Activated CD4-positive, CD25-positive, alpha-beta regulatory T cell treated with anti-CD3 and anti-CD28 coated beads, Interleukin-2, amount 50 U/mL, for 24 hours (primary cell): ENCODE measurements at regions not wholly inside any gene's neighbourhood (a gene's known extent, or its start where the extent isn't known, plus 50 kb on each side); places are given as distances from the start of the nearest gene placed in this dataset.

Experiments
- ATAC-seq, 2 donors: fragments of 150-1000 bp; cut with Tn5 transposase; one replicate each; pipeline ENCODE4 v1.10.0; 2021; ENCODE audit warnings: mild to moderate bottlenecking in 1 of 2, moderate library complexity in 1 of 2

GRCh38 chr13:84243340-84243739, 361.1 kb upstream of the SLITRK1 start:
- ATAC-seq, result no peak

- no peak for ATAC-seq
Observed at GRCh38 chr13:84239032-84239431, 356.8 kb upstream of the SLITRK1 start.

- no peak for ATAC-seq
Observed at GRCh38 chr13:84238381-84238780, 356.1 kb upstream of the SLITRK1 start.

- ATAC-seq, result no peak
Observed at GRCh38 chr13:84237143-84237542, 354.9 kb upstream of the SLITRK1 start.

- no peak for ATAC-seq
Observed at GRCh38 chr13:84234416-84234815, 352.1 kb upstream of the SLITRK1 start.

GRCh38 chr13:84230568-84230967, 348.3 kb upstream of the SLITRK1 start:
- no peak for ATAC-seq

- ATAC-seq, result no peak
Observed at GRCh38 chr13:84211048-84211447, 328.8 kb upstream of the SLITRK1 start.

- ATAC-seq, result no peak
Observed at GRCh38 chr13:84208246-84208910, 326.1 kb upstream of the SLITRK1 start.

GRCh38 chr13:84207509-84207908, 325.2 kb upstream of the SLITRK1 start:
- no peak for ATAC-seq

- peak in 1 of 2 donors; percentile 76 for ATAC-seq
Observed at GRCh38 chr13:84200971-84201370, 318.7 kb upstream of the SLITRK1 start.

GRCh38 chr13:84192125-84192524, 309.9 kb upstream of the SLITRK1 start:
- no peak for ATAC-seq

GRCh38 chr13:84191139-84191538, 308.9 kb upstream of the SLITRK1 start:
- ATAC-seq, result no peak

GRCh38 chr13:84187626-84188025, 305.4 kb upstream of the SLITRK1 start:
- ATAC-seq, result no peak

GRCh38 chr13:84139561-84140158, 257.4 kb upstream of the SLITRK1 start:
- ATAC-seq, result no peak

GRCh38 chr13:84137292-84137691, 255.0 kb upstream of the SLITRK1 start:
- peak; percentile 99 for ATAC-seq

- ATAC-seq, result peak; percentile 33 to 34
Observed at GRCh38 chr13:84136582-84136981, 254.3 kb upstream of the SLITRK1 start.

- no peak for ATAC-seq
Observed at GRCh38 chr13:84132491-84132890, 250.2 kb upstream of the SLITRK1 start.

GRCh38 chr13:84131249-84131648, 249.0 kb upstream of the SLITRK1 start:
- ATAC-seq, result no peak

- no peak for ATAC-seq
Observed at GRCh38 chr13:84130495-84131114, 248.3 kb upstream of the SLITRK1 start.

GRCh38 chr13:84129966-84130365, 247.7 kb upstream of the SLITRK1 start:
- no peak for ATAC-seq

GRCh38 chr13:84127597-84128128, 245.4 kb upstream of the SLITRK1 start:
- ATAC-seq, result no peak

- peak; percentile 30 to 35 for ATAC-seq
Observed at GRCh38 chr13:84126671-84127171, 244.4 kb upstream of the SLITRK1 start.

GRCh38 chr13:84121456-84121855, 239.2 kb upstream of the SLITRK1 start:
- no peak for ATAC-seq
